Osteoblast (primary cell): ENCODE measurements at regions not wholly inside any gene's neighbourhood (a gene's known extent, or its start where the extent isn't known, plus 50 kb on each side); places are given as distances from the start of the nearest gene placed in this dataset.

ENCODE experiments used
- DNase-seq: peaks from one replicate; pipeline ENCODE4 v3.0.0; 2011; ENCODE audit warnings: low spot score, mixed read lengths; ENCODE audit not compliant: insufficient read length; ENCODE audit errors: missing footprints
- H2AFZ ChIP-seq: 2 replicates; pipeline ENCODE4 v1.6.0; 2011; ENCODE audit warnings: mild to moderate bottlenecking, low read length
- H3K27ac ChIP-seq: 2 replicates; pipeline ENCODE4 v1.5.1; 2011; ENCODE audit warnings: mild to moderate bottlenecking, low read depth, low read length, moderate library complexity
- H3K27me3 ChIP-seq: 2 replicates; pipeline ENCODE4 v1.6.0; 2012; ENCODE audit warnings: mild to moderate bottlenecking, control low read depth, inconsistent platforms, low read length, moderate library complexity; ENCODE audit not compliant: insufficient read depth
- H3K36me3 ChIP-seq: 2 replicates; pipeline ENCODE4 v1.5.1; 2011; ENCODE audit warnings: mild to moderate bottlenecking, low read length, control low read depth, moderate library complexity; ENCODE audit not compliant: insufficient read depth
- H3K4me1 ChIP-seq: 2 replicates; pipeline ENCODE4 v1.5.1; 2011; ENCODE audit warnings: mild to moderate bottlenecking, low read length, control low read depth, moderate library complexity; ENCODE audit not compliant: insufficient read depth
- H3K4me2 ChIP-seq: 2 replicates; pipeline ENCODE4 v1.6.0; 2011; ENCODE audit warnings: mild to moderate bottlenecking, low read length; ENCODE audit not compliant: insufficient read depth
- H3K4me3 ChIP-seq: fragments of 200-600 bp; sonication (generic); 3 replicates; pipeline ENCODE4 v1.5.1; 2012; ENCODE audit warnings: mild to moderate bottlenecking, low read length, inconsistent platforms; ENCODE audit not compliant: insufficient read depth
- H3K79me2 ChIP-seq: 2 replicates; pipeline ENCODE4 v1.6.0; 2012; ENCODE audit warnings: mild to moderate bottlenecking, low read length, control low read depth, inconsistent platforms; ENCODE audit not compliant: insufficient read depth
- H3K9me3 ChIP-seq: 2 replicates; pipeline ENCODE4 v1.5.1; 2011; ENCODE audit warnings: low read depth, low read length, control low read depth
- H4K20me1 ChIP-seq: 2 replicates; pipeline ENCODE4 v1.6.0; 2012; ENCODE audit warnings: mild to moderate bottlenecking, low read length, control low read depth; ENCODE audit not compliant: insufficient read depth
- CTCF ChIP-seq: IDR thresholded peaks from 2 replicates; pipeline ENCODE4 v1.5.1; 2011; ENCODE audit warnings: mild to moderate bottlenecking, low read depth, low read length, moderate library complexity; ENCODE audit errors: extremely low read depth

- H3K9me3 ChIP-seq = no peaks in the 10 kb centered on the region
- no peaks in the 10 kb centered on the region for H3K4me1 ChIP-seq
- no peaks in the 10 kb centered on the region for H3K36me3 ChIP-seq
- no peaks in the 10 kb centered on the region for H3K79me2 ChIP-seq
- H2AFZ ChIP-seq = no peak overlapping the region
- no peak for DNase-seq
- H4K20me1 ChIP-seq = no peaks in the 10 kb centered on the region
- H3K4me3 ChIP-seq = no peak overlapping the region
- H3K27ac ChIP-seq = no peak overlapping the region
- TF ChIP-seq CTCF = no peak
- H3K4me2 ChIP-seq = no peak overlapping the region
- no peaks in the 10 kb centered on the region for H3K27me3 ChIP-seq
Measured at GRCh38 chr1:98546319-98546718, 115.2 kb upstream of the SNX7 start.

DNA sequence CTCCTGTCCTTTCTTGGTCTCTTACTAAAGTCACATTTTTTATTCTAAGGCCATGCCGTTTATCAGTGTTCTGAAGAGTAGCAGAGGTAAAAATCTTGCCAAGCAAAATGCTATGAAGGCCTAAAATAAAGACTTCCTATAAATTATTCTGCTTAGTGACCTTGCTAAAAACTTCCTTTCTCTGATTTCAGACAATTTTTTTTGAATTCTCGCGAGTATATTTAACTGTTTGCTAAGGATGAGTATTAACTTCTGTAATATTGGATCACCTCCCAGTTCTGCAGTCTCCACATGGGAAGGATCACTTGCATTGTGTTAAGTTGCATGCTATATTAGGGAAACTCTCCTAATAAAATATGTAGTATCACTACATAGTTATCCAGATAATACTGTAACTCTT, 123.4 kb upstream of the SNX7 start:
- Histone ChIP-seq H3K27ac (no peak overlapping the region), H4K20me1 (no peaks in the 10 kb centered on the region), H2AFZ (no peak overlapping the region), H3K4me1 (no peaks in the 10 kb centered on the region), H3K4me2 (no peak overlapping the region), H3K4me3 (no peak overlapping the region), H3K79me2 (no peaks in the 10 kb centered on the region), H3K36me3 (no peaks in the 10 kb centered on the region), H3K27me3 (no peaks in the 10 kb centered on the region), H3K9me3 (no peaks in the 10 kb centered on the region)
- no peak for DNase-seq
- TF ChIP-seq CTCF = no peak

DNA sequence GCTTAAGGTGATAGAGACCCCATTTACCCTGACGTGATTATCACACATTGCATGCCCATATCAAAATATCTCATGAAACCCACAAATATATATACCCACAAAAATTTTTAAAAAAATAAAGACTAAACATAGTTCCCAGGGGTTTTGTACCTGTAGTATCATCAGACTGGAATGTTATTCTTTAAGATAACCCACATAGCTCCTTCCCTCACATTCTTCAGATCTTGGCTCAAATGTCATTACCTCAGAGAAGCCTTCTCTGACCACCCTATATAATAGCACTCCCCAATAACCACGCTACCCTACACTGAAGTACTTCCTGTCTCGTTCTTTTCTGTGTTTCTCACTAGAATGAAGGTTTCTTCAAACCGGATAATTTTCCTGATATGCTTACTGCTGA, 138.3 kb upstream of the SNX7 start:
- no peak overlapping the region for H3K27ac ChIP-seq
- no peaks in the 10 kb centered on the region for H4K20me1 ChIP-seq
- no peak for TF ChIP-seq CTCF
- H3K79me2 ChIP-seq = no peaks in the 10 kb centered on the region
- no peaks in the 10 kb centered on the region for H3K27me3 ChIP-seq
- H3K4me2 ChIP-seq = no peak overlapping the region
- H3K4me1 ChIP-seq = no peaks in the 10 kb centered on the region
- no peak overlapping the region for H2AFZ ChIP-seq
- H3K36me3 ChIP-seq = no peaks in the 10 kb centered on the region
- H3K4me3 ChIP-seq = no peak overlapping the region
- no peaks in the 10 kb centered on the region for H3K9me3 ChIP-seq
- no peak for DNase-seq

GRCh38 chr1:98516306-98516705, 145.2 kb upstream of the SNX7 start:
- peak overlapping the region; percentile 65 for H2AFZ ChIP-seq
- no peak overlapping the region for H3K4me3 ChIP-seq
- H4K20me1 ChIP-seq = no peaks in the 10 kb centered on the region
- H3K4me1 ChIP-seq = no peaks in the 10 kb centered on the region
- no peaks in the 10 kb centered on the region for H3K9me3 ChIP-seq
- no peaks in the 10 kb centered on the region for H3K36me3 ChIP-seq
- H3K4me2 ChIP-seq = no peak overlapping the region
- peak; percentile 58 for DNase-seq
- H3K79me2 ChIP-seq = no peaks in the 10 kb centered on the region
- no peak overlapping the region for H3K27ac ChIP-seq
- no peak for TF ChIP-seq CTCF
- H3K27me3 ChIP-seq = no peaks in the 10 kb centered on the region
